ENCODE measurements at regions not wholly inside any gene's neighbourhood (a gene's known extent, or its start where the extent isn't known, plus 50 kb on each side); places are given as distances from the start of the nearest gene placed in this dataset.

DNA sequence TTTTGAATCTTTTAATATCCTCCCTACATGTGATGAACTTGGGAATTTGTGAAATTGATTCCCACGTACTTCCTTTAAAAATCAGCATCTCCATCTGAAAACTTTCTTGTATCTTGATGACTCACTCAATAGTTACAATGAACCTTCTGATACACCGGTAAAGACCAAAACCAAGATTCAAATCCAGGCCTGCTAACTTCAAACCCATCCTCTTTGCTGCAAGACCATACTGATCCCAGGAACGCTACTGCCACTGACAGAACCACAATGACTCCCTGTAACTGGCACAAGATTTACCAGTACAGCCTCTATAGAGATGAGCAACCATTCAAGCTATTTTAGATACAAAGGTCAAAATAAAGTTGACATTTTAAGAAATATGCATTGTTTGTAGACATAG lies 332.9 kb downstream of the DNAH5 start:
- Histone ChIP-seq H3K23ac (ENCODE audit: insufficient read length) (no peak overlapping the region), H3K4ac (replicated peaks; ENCODE audit: insufficient read length, low read depth, low read length) (no peak overlapping the region), H2BK15ac (ENCODE audit: low read length) (no peak overlapping the region), H3K56ac (replicated peaks; ENCODE audit: insufficient read length, low read depth, low read length) (no peak overlapping the region), H4K91ac (replicated peaks; ENCODE audit: insufficient read length, low read length) (no peak overlapping the region), H2BK20ac (ENCODE audit: low read length) (no peak overlapping the region), H3K9ac (replicated peaks in 1 of 4; ENCODE audit: extremely low read depth in 1 of 4, low read depth in 3 of 4, low read length in 3 of 4) (no peak overlapping the region), H2AK5ac (ENCODE audit: low read depth, low read length) (no peak overlapping the region), H2AFZ (ENCODE audit: low read length) (no peak overlapping the region), H3K23me2 (ENCODE audit: low read depth, low read length) (no peaks in the 10 kb centered on the region), H3K14ac (ENCODE audit: insufficient read length) (no peak overlapping the region), H3K36me3 (ENCODE audit: control insufficient read depth in 2 of 4, insufficient read depth in 4 of 4, low read length in 3 of 4) (no peaks in the 10 kb centered on the region), H3K79me1 (ENCODE audit: low read depth, low read length) (no peaks in the 10 kb centered on the region), H3K27ac (ENCODE audit: low read depth, low read length) (no peak overlapping the region), H3K4me2 (ENCODE audit: insufficient read depth in 1 of 2, low read depth in 2 of 2, low read length in 2 of 2) (no peak overlapping the region), H2BK5ac (ENCODE audit: low read depth, low read length) (no peak overlapping the region), H3K4me3 (ENCODE audit: extremely low read depth in 1 of 4, insufficient read depth in 2 of 4, low read depth in 3 of 4, low read length in 4 of 4) (no peak overlapping the region), H3K9me3 (ENCODE audit: insufficient read depth in 2 of 2, low read depth in 1 of 2, low read length in 1 of 2) (no peaks in the 10 kb centered on the region), H3K27me3 (replicated peaks in 1 of 4; ENCODE audit: control insufficient read depth in 3 of 4, extremely low read depth in 1 of 4, insufficient read depth in 3 of 4, low read length in 3 of 4) (no peaks in the 10 kb centered on the region), H3K18ac (ENCODE audit: extremely low read depth, low read length) (no peak overlapping the region), H4K5ac (ENCODE audit: insufficient read length, low read depth, low read length) (no peak overlapping the region), H4K8ac (ENCODE audit: extremely low read depth, insufficient read depth, low read length) (no peak overlapping the region), H3K4me1 (replicated peaks in 1 of 4; ENCODE audit: control insufficient read depth in 3 of 4, insufficient read depth in 4 of 4, low read length in 3 of 4) (no peaks in the 10 kb centered on the region), H2BK12ac (ENCODE audit: low read depth, low read length) (no peak overlapping the region), H4K20me1 (replicated peaks in 1 of 2; ENCODE audit: control insufficient read depth in 1 of 2, insufficient read depth in 2 of 2, low read length in 2 of 2) (no peaks in the 10 kb centered on the region), H3K79me2 (ENCODE audit: control insufficient read depth in 1 of 2, insufficient read depth in 2 of 2, low read length in 2 of 2) (no peaks in the 10 kb centered on the region), H2BK120ac (replicated peaks; ENCODE audit: low read depth, low read length) (no peak overlapping the region)
- CTCF ChIA-PET (ENCODE audit: partially characterized antibody) = interaction anchor here (0.5 kb wide), 1 partner anchor 1711 kb away, joined by 3 read pairs; no protein-coding TSS in a partner anchor
- DNase-seq (ENCODE audit: low read depth in 1 of 2, low spot score in 2 of 2) = no peak
- TF ChIP-seq BRCA1 (IDR thresholded peaks at IDR 0.05; ENCODE audit: low read depth, low read length) (no peak), TAF1 (IDR thresholded peaks at IDR 0.05; ENCODE audit: low read depth, low read length) (no peak), SRF (IDR thresholded peaks at IDR 0.05; ENCODE audit: low read depth, low read length) (no peak), RNF2 (IDR thresholded peaks at IDR 0.05; ENCODE audit: borderline replicate concordance, low read depth, low read length, missing control alignments, poor library complexity, severe bottlenecking) (no peak), SIRT6 (IDR thresholded peaks at IDR 0.05; ENCODE audit: low read length) (no peak), NRF1 (IDR thresholded peaks at IDR 0.05; ENCODE audit: low read depth, low read length) (no peak), NANOG (IDR thresholded peaks at IDR 0.05; ENCODE audit: insufficient read depth, low read depth, low read length, poor library complexity, severe bottlenecking) (no peak), SP4 (IDR thresholded peaks at IDR 0.05; ENCODE audit: low read length) (no peak), CEBPB (IDR thresholded peaks at IDR 0.05; ENCODE audit: low read depth, low read length) (no peak), FOSL1 (IDR thresholded peaks at IDR 0.05; ENCODE audit: insufficient read depth, low read depth, low read length) (no peak), YY1 (IDR thresholded peaks at IDR 0.05; ENCODE audit: low read depth, low read length) (no peak), RFX5 (IDR thresholded peaks at IDR 0.05; ENCODE audit: borderline replicate concordance, low read depth, low read length) (no peak), GTF2F1 (IDR thresholded peaks at IDR 0.05; ENCODE audit: borderline replicate concordance, low read depth, low read length) (no peak)
- TF ChIP-seq, protein P1, sequence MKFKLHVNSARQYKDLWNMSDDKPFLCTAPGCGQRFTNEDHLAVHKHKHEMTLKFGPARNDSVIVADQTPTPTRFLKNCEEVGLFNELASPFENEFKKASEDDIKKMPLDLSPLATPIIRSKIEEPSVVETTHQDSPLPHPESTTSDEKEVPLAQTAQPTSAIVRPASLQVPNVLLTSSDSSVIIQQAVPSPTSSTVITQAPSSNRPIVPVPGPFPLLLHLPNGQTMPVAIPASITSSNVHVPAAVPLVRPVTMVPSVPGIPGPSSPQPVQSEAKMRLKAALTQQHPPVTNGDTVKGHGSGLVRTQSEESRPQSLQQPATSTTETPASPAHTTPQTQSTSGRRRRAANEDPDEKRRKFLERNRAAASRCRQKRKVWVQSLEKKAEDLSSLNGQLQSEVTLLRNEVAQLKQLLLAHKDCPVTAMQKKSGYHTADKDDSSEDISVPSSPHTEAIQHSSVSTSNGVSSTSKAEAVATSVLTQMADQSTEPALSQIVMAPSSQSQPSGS (IDR thresholded peaks at IDR 0.05; ENCODE audit: low read length) = no peak
- POLR2A ChIA-PET (ENCODE audit: partially characterized antibody) = no interaction called here
- no peak for FAIRE-seq
- WGBS, 2 experiments (ENCODE audit: extremely low coverage in 1 of 2, insufficient coverage in 1 of 2, insufficient read length in 1 of 2, insufficient replicate concordance in 2 of 2, low coverage in 1 of 2, low lambda C conversion rate in 2 of 2, missing lambda C conversion rate in 1 of 2) = 95% methylated on average over 3 of the region's 3 CpGs; no CpG with 5 or more reads in 1 of the 2 experiments

Measured in H1 (cell line).